SK-N-SH (cell line): ENCODE measurements at regions not wholly inside any gene's neighbourhood (a gene's known extent, or its start where the extent isn't known, plus 50 kb on each side); places are given as distances from the start of the nearest gene placed in this dataset.
A peak's percentile ranks its signal among the peaks of the same experiment; 100 is the strongest.

Experiments
- CTCF ChIA-PET: fragments of 300-600, 350-600 bp; formaldehyde crosslinking; extraction: SDS; loops from one replicate; lab custom pipeline; 2021; lab: Yijun Ruan, JAX
- POLR2A ChIA-PET: fragments of 350-600 bp; sonication (Branson Sonifier 250); formaldehyde crosslinking; extraction: SDS; loops from one replicate; lab custom pipeline; 2020; ENCODE audit warnings: antibody characterized with exemption, inconsistent platforms; lab: Yijun Ruan, JAX
- DNase-seq: peaks from one replicate; pipeline ENCODE4 v3.0.0; 2012
- H2AFZ ChIP-seq: fragments of 200-600 bp; sonication (generic); 2 replicates; pipeline ENCODE4 v1.8.1; 2016; ENCODE audit warnings: antibody characterized with exemption, mild to moderate bottlenecking, low read depth
- H3F3A ChIP-seq: fragments of 200-600 bp; sonication (generic); replicated peaks from 2 replicates; pipeline ENCODE3; 2016; ENCODE audit warnings: antibody characterized with exemption, mild to moderate bottlenecking; ENCODE audit not compliant: insufficient read depth
- H3K27ac ChIP-seq, 2 experiments: fragments of 200-500 bp in 1 of 2; fragments of 200-600 bp in 1 of 2; sonication (Bioruptor generic) in 1 of 2; sonication (generic), shearing (Covaris generic) in 1 of 2; 2 replicates each; pipeline versions ENCODE4 v1.5.1 to v1.6.1; 2014 to 2016; ENCODE audit warnings: low read depth in 2 of 2, inconsistent platforms in 1 of 2, low read length in 1 of 2, mild to moderate bottlenecking in 1 of 2, mixed read lengths in 1 of 2
- H3K27me3 ChIP-seq: fragments of 200-600 bp; sonication (generic), shearing (Covaris generic); 2 replicates; pipeline ENCODE4 v1.6.1; 2016; ENCODE audit warnings: mixed run types; ENCODE audit not compliant: insufficient read depth
- H3K36me3 ChIP-seq, 2 experiments: fragments of 200-500 bp in 1 of 2; fragments of 200-600 bp in 1 of 2; sonication (Bioruptor generic) in 1 of 2; sonication (generic) in 1 of 2; replicated peaks in 1 of 2; 2 replicates each; pipeline versions ENCODE3 to v1.5.1; 2014 to 2016; ENCODE audit warnings: low read length in 1 of 2, mild to moderate bottlenecking in 1 of 2; ENCODE audit not compliant: insufficient read depth in 2 of 2, control insufficient read depth in 1 of 2
- H3K4me1 ChIP-seq, 2 experiments: fragments of 200-500 bp in 1 of 2; fragments of 200-600 bp in 1 of 2; sonication (Bioruptor generic) in 1 of 2; sonication (generic), shearing (Covaris generic) in 1 of 2; 2 replicates each; pipeline versions ENCODE4 v1.5.1 to v1.6.1; 2014 to 2016; ENCODE audit warnings: low read depth in 1 of 2, low read length in 1 of 2, mixed run types in 1 of 2; ENCODE audit not compliant: insufficient read depth in 2 of 2, control insufficient read depth in 1 of 2
- H3K4me2 ChIP-seq: fragments of 200-600 bp; sonication (generic), shearing (Covaris generic); 2 replicates; pipeline ENCODE4 v1.6.1; 2017; ENCODE audit warnings: mixed run types
- H3K4me3 ChIP-seq, 2 experiments: fragments of 200-500 bp in 1 of 2; fragments of 200-600 bp in 1 of 2; sonication (Bioruptor generic) in 1 of 2; sonication (generic), shearing (Covaris generic) in 1 of 2; 2 replicates each; pipeline versions ENCODE4 v1.5.1 to v1.8.1; 2014 to 2016; ENCODE audit warnings: low read depth in 2 of 2, inconsistent platforms in 1 of 2, low read length in 1 of 2, mild to moderate bottlenecking in 1 of 2, mixed read lengths in 1 of 2, moderate library complexity in 1 of 2
- H3K79me2 ChIP-seq: fragments of 200-600 bp; sonication (generic); 2 replicates; pipeline ENCODE4 v1.8.1; 2017; ENCODE audit warnings: mild to moderate bottlenecking; ENCODE audit not compliant: insufficient read depth
- H3K9ac ChIP-seq: fragments of 200-600 bp; sonication (generic); 2 replicates; pipeline ENCODE4 v1.6.1; 2017; ENCODE audit warnings: mixed run types
- H3K9me2 ChIP-seq: fragments of 200-600 bp; sonication (generic); 2 replicates; pipeline ENCODE4 v1.6.1; 2017; ENCODE audit warnings: mixed run types
- H3K9me3 ChIP-seq: fragments of 200-600 bp; sonication (generic); 2 replicates; pipeline ENCODE4 v1.6.1; 2017; ENCODE audit warnings: mixed run types, mild to moderate bottlenecking, moderate library complexity
- H4K20me1 ChIP-seq: fragments of 200-600 bp; sonication (generic); 2 replicates; pipeline ENCODE4 v1.6.1; 2017; ENCODE audit warnings: mild to moderate bottlenecking, mixed run types; ENCODE audit not compliant: insufficient read depth
- ELF1 ChIP-seq: IDR thresholded peaks from 2 replicates; pipeline ENCODE4 v1.4.0; 2012
- FOXM1 ChIP-seq: IDR thresholded peaks from 2 replicates; pipeline ENCODE4 v1.4.0; 2012; ENCODE audit warnings: low read depth, mild to moderate bottlenecking
- GATA2 ChIP-seq: sonication (generic); formaldehyde crosslinking; IDR thresholded peaks from 2 replicates; pipeline ENCODE4 v1.5.0; 2020; ENCODE audit warnings: mild to moderate bottlenecking, missing genetic modification reagents
- IRF3 ChIP-seq: fragments of 150-350 bp; IDR thresholded peaks from 2 replicates; pipeline ENCODE4 v1.6.1; 2016; ENCODE audit warnings: mild to moderate bottlenecking, low read depth, low read length
- MAX ChIP-seq: IDR thresholded peaks from 2 replicates; pipeline ENCODE4 v1.4.0; 2012; ENCODE audit warnings: low read depth
- MEF2A ChIP-seq: IDR thresholded peaks from 2 replicates; pipeline ENCODE4 v1.4.0; 2012; ENCODE audit warnings: low read depth, borderline replicate concordance
- NFIC ChIP-seq: IDR thresholded peaks from 2 replicates; pipeline ENCODE4 v1.4.0; 2012; ENCODE audit warnings: borderline replicate concordance
- POLR2AphosphoS5 ChIP-seq: IDR thresholded peaks from 2 replicates; pipeline ENCODE4 v1.6.1; 2012; ENCODE audit warnings: low read depth, low read length
- RFX5 ChIP-seq: IDR thresholded peaks from 2 replicates; pipeline ENCODE4 v1.6.1; 2012; ENCODE audit warnings: mild to moderate bottlenecking, improper control_type of control experiment, low read length
- TAF1 ChIP-seq: IDR thresholded peaks from 2 replicates; pipeline ENCODE4 v1.6.1; 2012; ENCODE audit warnings: low read depth, mild to moderate bottlenecking, low read length, moderate library complexity, borderline replicate concordance
- USF2 ChIP-seq: fragments of 150-350 bp; IDR thresholded peaks from 2 replicates; pipeline ENCODE4 v1.6.1; 2017; ENCODE audit warnings: antibody characterized with exemption, low read length, low read depth, borderline replicate concordance
- YY1 ChIP-seq: IDR thresholded peaks from 2 replicates; pipeline ENCODE4 v1.4.0; 2012; ENCODE audit warnings: low read depth, mild to moderate bottlenecking
- WGBS: methylation state at CpG from one replicate; pipeline ENCODE4 v1.1.6; 2017; ENCODE audit warnings: low lambda C conversion rate; 5-methylcytosine and 5-hydroxymethylcytosine counted together
- TF ChIP-seq, protein P1 (sequence below): IDR thresholded peaks from 2 replicates; pipeline ENCODE4 v1.4.0; 2012; ENCODE audit warnings: low read depth, borderline replicate concordance
- TF ChIP-seq, protein P2 (sequence below): IDR thresholded peaks from 2 replicates; pipeline ENCODE4; 2012

DNA sequence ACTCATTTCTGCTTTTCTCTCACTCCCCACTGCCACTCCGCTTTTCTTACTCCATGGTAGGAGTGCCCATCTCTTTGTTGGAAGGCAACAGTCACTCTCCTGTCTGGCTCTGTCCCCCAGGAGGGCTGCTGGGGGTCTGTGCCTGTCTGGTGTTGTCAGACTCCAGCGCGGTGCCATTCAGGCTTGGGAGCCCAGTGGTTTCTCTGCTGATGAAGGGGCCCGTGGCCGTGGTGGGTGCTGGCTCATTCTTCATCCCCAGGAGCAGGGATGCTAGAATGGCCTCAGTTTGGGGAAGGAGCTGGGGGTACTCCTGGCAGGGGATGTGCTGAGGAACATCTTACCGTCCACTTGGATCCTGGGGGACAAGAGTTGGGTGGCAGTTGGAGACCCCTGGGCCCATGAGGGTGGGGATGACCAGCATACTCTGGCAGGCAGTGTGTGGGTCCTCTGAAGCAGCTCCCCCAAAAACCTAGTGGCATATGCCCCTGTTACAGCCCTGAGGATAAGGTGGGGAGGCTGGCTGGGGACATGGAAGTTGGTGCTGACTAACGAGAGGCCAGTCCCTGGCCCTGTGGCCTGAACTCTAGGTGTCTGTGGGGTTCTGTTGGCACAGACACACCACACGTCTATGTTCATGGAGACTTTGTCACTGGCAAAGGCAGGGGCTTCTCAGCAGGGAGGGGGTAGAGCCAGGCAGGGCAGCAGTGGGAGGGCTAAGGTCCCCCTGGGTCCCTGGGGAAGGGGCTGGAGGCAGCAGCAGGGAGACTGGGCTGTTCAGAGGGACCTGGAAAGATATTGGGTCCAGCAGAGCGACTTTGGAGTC lies 102.8 kb upstream of the RET start:
- H3K4me3 ChIP-seq, result no peak overlapping the region
- H3K4me2 ChIP-seq, result no peak overlapping the region
- TF ChIP-seq IRF3 (no peak), POLR2AphosphoS5 (no peak), FOXM1 (no peak), YY1 (no peak), GATA2 (CRISPR knock-in tag) (no peak), MAX (no peak), NFIC (no peak), TAF1 (no peak), RFX5 (no peak), USF2 (no peak), MEF2A (no peak), ELF1 (no peak)
- TF ChIP-seq, protein P1, sequence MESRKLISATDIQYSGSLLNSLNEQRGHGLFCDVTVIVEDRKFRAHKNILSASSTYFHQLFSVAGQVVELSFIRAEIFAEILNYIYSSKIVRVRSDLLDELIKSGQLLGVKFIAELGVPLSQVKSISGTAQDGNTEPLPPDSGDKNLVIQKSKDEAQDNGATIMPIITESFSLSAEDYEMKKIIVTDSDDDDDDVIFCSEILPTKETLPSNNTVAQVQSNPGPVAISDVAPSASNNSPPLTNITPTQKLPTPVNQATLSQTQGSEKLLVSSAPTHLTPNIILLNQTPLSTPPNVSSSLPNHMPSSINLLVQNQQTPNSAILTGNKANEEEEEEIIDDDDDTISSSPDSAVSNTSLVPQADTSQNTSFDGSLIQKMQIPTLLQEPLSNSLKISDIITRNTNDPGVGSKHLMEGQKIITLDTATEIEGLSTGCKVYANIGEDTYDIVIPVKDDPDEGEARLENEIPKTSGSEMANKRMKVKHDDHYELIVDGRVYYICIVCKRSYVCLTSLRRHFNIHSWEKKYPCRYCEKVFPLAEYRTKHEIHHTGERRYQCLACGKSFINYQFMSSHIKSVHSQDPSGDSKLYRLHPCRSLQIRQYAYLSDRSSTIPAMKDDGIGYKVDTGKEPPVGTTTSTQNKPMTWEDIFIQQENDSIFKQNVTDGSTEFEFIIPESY, result no peak
- TF ChIP-seq, protein P2, sequence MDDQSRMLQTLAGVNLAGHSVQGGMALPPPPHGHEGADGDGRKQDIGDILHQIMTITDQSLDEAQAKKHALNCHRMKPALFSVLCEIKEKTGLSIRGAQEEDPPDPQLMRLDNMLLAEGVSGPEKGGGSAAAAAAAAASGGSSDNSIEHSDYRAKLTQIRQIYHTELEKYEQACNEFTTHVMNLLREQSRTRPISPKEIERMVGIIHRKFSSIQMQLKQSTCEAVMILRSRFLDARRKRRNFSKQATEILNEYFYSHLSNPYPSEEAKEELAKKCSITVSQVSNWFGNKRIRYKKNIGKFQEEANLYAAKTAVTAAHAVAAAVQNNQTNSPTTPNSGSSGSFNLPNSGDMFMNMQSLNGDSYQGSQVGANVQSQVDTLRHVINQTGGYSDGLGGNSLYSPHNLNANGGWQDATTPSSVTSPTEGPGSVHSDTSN, result no peak
- H3K79me2 ChIP-seq, result no peaks in the 10 kb centered on the region
- H3K27me3 ChIP-seq, result no peaks in the 10 kb centered on the region
- no peak for DNase-seq
- peaks cover 0 to 74% of the 10 kb centered on the region in 2 experiments; a peak in 2 of 4 replicates for H3K4me1 ChIP-seq
- H3K27ac ChIP-seq, result peak overlapping the region in 1 of 2 experiments; percentile 88; a peak in 2 of 4 replicates
- H3K9me3 ChIP-seq, result no peaks in the 10 kb centered on the region
- no peaks in the 10 kb centered on the region for H3F3A ChIP-seq
- no peak overlapping the region for H3K9ac ChIP-seq
- H2AFZ ChIP-seq, result no peak overlapping the region
- POLR2A ChIA-PET, result interaction anchor here (2.0 kb wide), 1 partner anchor 82 kb away, joined by 8 read pairs; no protein-coding TSS in a partner anchor
- H3K9me2 ChIP-seq, result no peaks in the 10 kb centered on the region
- CTCF ChIA-PET, result interaction anchor here (1.0 to 10.4 kb wide), 7 partner anchors 10 to 108 kb away, joined by 4 to 130 read pairs (median 6); partner anchors contain the start of gene RET
- H4K20me1 ChIP-seq, result no peaks in the 10 kb centered on the region
- H3K36me3 ChIP-seq, result no peaks in the 10 kb centered on the region
- 59% methylated on average over 9 of the region's 9 CpGs for WGBS
